Activated naive CD8-positive, alpha-beta T cell (primary cell): ENCODE measurements at regions not wholly inside any gene's neighbourhood (a gene's known extent, or its start where the extent isn't known, plus 50 kb on each side); places are given as distances from the start of the nearest gene placed in this dataset.

Experiments
- H3K27ac Mint-ChIP-seq: one replicate; pipeline ENCODE4 v1.8.0; 2021; ENCODE audit warnings: mixed read lengths
- H3K27me3 Mint-ChIP-seq: one replicate; pipeline ENCODE4 v1.8.0; 2021; ENCODE audit warnings: mixed read lengths
- H3K36me3 Mint-ChIP-seq: one replicate; pipeline ENCODE4 v1.8.0; 2021; ENCODE audit warnings: mixed read lengths
- H3K4me1 Mint-ChIP-seq: one replicate; pipeline ENCODE4 v1.8.0; 2021; ENCODE audit warnings: low read depth, mixed read lengths
- H3K4me3 Mint-ChIP-seq: one replicate; pipeline ENCODE4 v1.8.0; 2021; ENCODE audit warnings: mild to moderate bottlenecking, mixed read lengths
- H3K9me3 Mint-ChIP-seq: one replicate; pipeline ENCODE4 v1.8.0; 2021; ENCODE audit warnings: low read depth, mixed read lengths

DNA sequence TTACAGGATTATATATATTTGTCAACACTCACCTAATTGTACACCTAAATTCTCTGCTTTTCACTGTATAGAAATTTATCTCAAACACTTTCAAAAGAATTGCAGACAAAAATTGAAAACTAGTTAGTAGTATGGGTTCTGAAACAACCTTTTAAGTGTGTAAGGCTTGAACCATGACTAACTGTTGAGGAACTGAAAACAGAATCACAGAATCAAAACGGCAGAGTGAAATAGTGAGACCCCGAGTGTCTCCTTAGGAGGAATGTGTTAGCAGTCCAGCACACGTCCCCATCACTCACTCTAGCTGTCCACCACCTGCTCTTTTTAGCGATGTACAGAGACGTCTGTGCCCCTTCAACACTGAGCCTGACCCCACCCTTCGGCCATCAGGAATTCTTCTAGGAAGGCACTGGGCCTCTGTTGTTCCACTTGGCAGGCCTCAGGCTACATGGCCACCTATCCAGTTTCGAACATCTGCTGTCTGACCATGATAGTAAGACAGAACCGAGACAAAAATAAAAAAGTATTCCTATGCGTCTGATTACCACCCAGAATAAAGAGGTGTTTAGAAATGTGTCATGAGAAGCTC, 227.4 kb downstream of the C6orf118 start:
- H3K27me3 Mint-ChIP-seq = no peaks in the 10 kb centered on the region
- H3K36me3 Mint-ChIP-seq = no peaks in the 10 kb centered on the region
- no peak overlapping the region for H3K4me3 Mint-ChIP-seq
- H3K4me1 Mint-ChIP-seq = no peaks in the 10 kb centered on the region
- H3K27ac Mint-ChIP-seq = no peak overlapping the region
- no peaks in the 10 kb centered on the region for H3K9me3 Mint-ChIP-seq

- Mint-ChIP-seq H3K27ac (no peak overlapping the region), H3K4me3 (no peak overlapping the region), H3K9me3 (no peaks in the 10 kb centered on the region), H3K27me3 (no peaks in the 10 kb centered on the region), H3K4me1 (no peaks in the 10 kb centered on the region), H3K36me3 (no peaks in the 10 kb centered on the region)
Measured at GRCh38 chr6:165077876-165078275, 231.5 kb downstream of the C6orf118 start.

GRCh38 chr6:165071906-165072305, 237.5 kb downstream of the C6orf118 start:
- no peaks in the 10 kb centered on the region for H3K4me1 Mint-ChIP-seq
- no peaks in the 10 kb centered on the region for H3K9me3 Mint-ChIP-seq
- H3K4me3 Mint-ChIP-seq = no peak overlapping the region
- H3K27me3 Mint-ChIP-seq = no peaks in the 10 kb centered on the region
- no peak overlapping the region for H3K27ac Mint-ChIP-seq
- H3K36me3 Mint-ChIP-seq = no peaks in the 10 kb centered on the region

DNA sequence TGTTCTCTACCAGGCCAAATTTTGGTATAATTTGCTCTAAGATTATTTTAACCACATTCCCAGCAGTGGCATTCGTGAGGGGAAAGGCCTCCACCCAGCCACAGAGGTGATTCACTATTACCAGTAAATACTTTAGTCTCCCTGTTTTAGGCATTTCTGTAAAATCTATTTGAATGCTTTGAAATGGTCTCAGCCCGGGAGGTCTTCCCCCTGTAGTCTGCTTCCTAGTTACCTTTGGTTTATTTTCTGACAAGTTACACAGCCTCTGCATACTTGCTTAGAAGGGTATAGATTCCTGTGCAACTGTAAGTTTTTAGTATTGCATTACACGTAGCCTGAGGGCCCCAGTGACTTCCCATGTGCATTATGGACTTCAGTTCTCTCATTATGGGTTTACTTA, 248.7 kb downstream of the C6orf118 start:
- Mint-ChIP-seq H3K27me3 (no peaks in the 10 kb centered on the region), H3K4me1 (no peaks in the 10 kb centered on the region), H3K27ac (no peak overlapping the region), H3K36me3 (no peaks in the 10 kb centered on the region), H3K9me3 (peaks cover 6% of the 10 kb centered on the region), H3K4me3 (no peak overlapping the region)

- Mint-ChIP-seq H3K27me3 (no peaks in the 10 kb centered on the region), H3K27ac (no peak overlapping the region), H3K9me3 (no peaks in the 10 kb centered on the region), H3K4me3 (no peak overlapping the region), H3K36me3 (no peaks in the 10 kb centered on the region), H3K4me1 (no peaks in the 10 kb centered on the region)
Measured at GRCh38 chr6:165059032-165059431, 250.4 kb downstream of the C6orf118 start.

DNA sequence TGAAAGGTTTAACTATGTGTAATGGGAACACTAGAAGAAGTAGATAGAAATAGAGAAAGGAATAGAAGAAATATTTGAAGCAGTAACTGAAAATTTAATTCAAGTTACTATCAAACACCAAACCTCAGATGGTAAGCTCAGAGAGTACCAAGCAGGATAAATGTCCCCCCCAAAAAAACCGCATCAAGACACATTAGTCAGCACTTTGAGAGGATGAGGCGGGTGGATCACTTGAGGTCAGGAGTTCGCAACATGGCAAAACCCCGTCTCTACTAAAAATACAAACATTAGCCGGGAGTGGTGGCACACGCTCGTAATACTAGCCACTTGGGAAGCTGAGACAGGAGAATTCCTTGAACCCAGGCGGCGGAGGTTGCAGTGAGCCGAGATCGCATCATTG, 253.1 kb downstream of the C6orf118 start:
- Mint-ChIP-seq H3K27me3 (no peaks in the 10 kb centered on the region), H3K27ac (no peak overlapping the region), H3K9me3 (peaks cover 5% of the 10 kb centered on the region), H3K36me3 (no peaks in the 10 kb centered on the region), H3K4me1 (no peaks in the 10 kb centered on the region), H3K4me3 (no peak overlapping the region)

GRCh38 chr6:165055231-165055630, 254.2 kb downstream of the C6orf118 start:
- peaks cover 5% of the 10 kb centered on the region for H3K9me3 Mint-ChIP-seq
- no peak overlapping the region for H3K4me3 Mint-ChIP-seq
- no peak overlapping the region for H3K27ac Mint-ChIP-seq
- no peaks in the 10 kb centered on the region for H3K4me1 Mint-ChIP-seq
- H3K27me3 Mint-ChIP-seq = no peaks in the 10 kb centered on the region
- no peaks in the 10 kb centered on the region for H3K36me3 Mint-ChIP-seq

DNA sequence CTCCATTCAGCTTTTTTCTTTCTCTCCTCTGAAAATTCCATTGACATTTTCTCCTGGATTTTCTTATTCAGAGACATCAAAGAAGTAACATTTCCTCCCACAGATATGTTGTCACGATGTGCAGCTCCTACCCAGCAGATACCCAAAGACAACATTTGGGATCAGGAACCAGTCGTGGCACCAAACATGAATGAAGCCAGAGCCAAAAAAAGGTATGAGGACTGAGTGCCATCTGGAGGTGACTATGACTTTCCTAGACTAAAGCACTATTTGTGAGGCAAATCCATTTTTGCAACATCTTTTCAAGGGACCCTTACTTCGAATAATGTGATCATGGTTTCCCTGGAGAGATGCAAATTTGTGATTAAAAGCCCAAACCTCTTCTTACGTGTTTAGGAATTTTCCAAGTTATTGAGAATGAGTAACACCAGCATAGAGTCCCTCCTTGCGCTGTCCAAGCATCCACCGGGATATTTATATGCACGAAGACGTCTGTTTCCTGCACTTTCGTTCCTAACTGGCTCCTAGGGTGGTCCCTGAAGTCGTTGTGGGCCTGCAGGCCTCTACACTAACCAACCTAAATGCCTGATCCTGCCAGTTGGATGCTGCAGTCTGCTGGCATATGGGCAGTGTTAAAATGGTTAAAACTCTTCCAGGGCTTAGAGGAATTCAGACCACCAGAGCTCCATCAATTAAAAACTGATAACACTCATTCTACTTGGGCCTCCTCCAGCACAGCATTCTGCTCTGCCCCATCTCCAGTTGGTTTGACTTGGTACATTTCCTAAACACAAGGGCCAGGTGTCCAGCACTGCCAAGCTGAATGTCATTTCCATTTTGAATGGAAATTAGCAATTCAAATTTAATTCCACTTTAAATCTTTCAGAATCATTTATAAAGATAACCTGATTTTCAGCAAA, 256.6 kb downstream of the C6orf118 start:
- Mint-ChIP-seq H3K9me3 (peaks cover 10% of the 10 kb centered on the region), H3K4me1 (no peaks in the 10 kb centered on the region), H3K27ac (no peak overlapping the region), H3K36me3 (no peaks in the 10 kb centered on the region), H3K27me3 (no peaks in the 10 kb centered on the region), H3K4me3 (no peak overlapping the region)

DNA sequence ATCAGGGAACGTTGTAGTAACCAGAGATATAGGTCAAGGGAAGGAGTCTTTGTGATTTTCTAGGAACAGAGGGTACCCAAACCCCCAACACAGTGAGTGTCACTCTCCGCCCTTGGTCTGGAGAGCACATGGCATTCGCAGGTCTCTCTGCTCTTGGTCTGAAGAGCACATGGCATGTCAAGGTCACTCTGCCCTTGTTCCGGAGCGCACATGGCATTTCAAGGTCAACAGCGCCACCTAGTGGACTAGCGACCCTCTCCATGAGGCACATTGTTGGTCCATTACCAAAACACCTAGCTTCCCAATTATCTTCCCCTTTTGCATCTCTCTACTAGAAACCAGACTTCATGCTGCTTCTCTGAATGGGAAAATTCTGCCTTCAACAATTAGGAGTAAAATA, 260.0 kb downstream of the C6orf118 start:
- H3K27ac Mint-ChIP-seq = no peak overlapping the region

GRCh38 chr6:165047952-165048351, 261.5 kb downstream of the C6orf118 start:
- Mint-ChIP-seq H3K27me3 (no peaks in the 10 kb centered on the region), H3K27ac (no peak overlapping the region), H3K36me3 (no peaks in the 10 kb centered on the region), H3K9me3 (peaks cover 27% of the 10 kb centered on the region), H3K4me3 (no peak overlapping the region), H3K4me1 (no peaks in the 10 kb centered on the region)

More for the DNA sequence above, 260.0 kb downstream of the C6orf118 start:
- H3K4me3 Mint-ChIP-seq = no peak overlapping the region
- peaks cover 27% of the 10 kb centered on the region for H3K9me3 Mint-ChIP-seq
- H3K4me1 Mint-ChIP-seq = no peaks in the 10 kb centered on the region
- H3K36me3 Mint-ChIP-seq = no peaks in the 10 kb centered on the region
- no peaks in the 10 kb centered on the region for H3K27me3 Mint-ChIP-seq

GRCh38 chr6:165045631-165046030, 263.8 kb downstream of the C6orf118 start:
- H3K9me3 Mint-ChIP-seq = peaks cover 22% of the 10 kb centered on the region

GRCh38 chr6:165042912-165043311, 266.5 kb downstream of the C6orf118 start:
- no peaks in the 10 kb centered on the region for H3K36me3 Mint-ChIP-seq
- no peaks in the 10 kb centered on the region for H3K4me1 Mint-ChIP-seq
- no peak overlapping the region for H3K4me3 Mint-ChIP-seq
- H3K27me3 Mint-ChIP-seq = no peaks in the 10 kb centered on the region
- H3K27ac Mint-ChIP-seq = no peak overlapping the region
- peaks cover 24% of the 10 kb centered on the region for H3K9me3 Mint-ChIP-seq

More at GRCh38 chr6:165045631-165046030, 263.8 kb downstream of the C6orf118 start:
- Mint-ChIP-seq H3K27me3 (no peaks in the 10 kb centered on the region), H3K4me1 (no peaks in the 10 kb centered on the region), H3K27ac (no peak overlapping the region), H3K36me3 (no peaks in the 10 kb centered on the region), H3K4me3 (no peak overlapping the region)

DNA sequence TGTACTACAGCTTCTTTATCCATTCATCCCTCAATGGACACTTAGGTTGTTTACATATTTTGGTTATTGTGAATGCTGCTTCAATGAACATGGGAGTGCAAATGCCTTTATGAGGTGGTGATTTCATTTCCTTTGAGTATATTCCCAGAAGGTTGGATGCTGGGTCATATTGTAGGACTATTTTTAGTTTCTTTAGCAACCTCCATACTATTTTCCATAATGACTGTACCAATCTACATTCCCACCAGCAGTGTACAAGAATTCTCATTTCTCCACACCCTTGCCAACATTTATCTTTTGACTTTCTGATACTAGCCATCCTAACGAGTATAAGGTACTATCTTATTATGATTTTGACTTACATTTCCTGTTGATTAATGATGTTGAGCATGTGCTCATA, 269.0 kb downstream of the C6orf118 start:
- no peak overlapping the region for H3K27ac Mint-ChIP-seq
- H3K36me3 Mint-ChIP-seq = no peaks in the 10 kb centered on the region
- peaks cover 8% of the 10 kb centered on the region for H3K9me3 Mint-ChIP-seq
- no peaks in the 10 kb centered on the region for H3K27me3 Mint-ChIP-seq
- no peak overlapping the region for H3K4me3 Mint-ChIP-seq
- H3K4me1 Mint-ChIP-seq = no peaks in the 10 kb centered on the region

DNA sequence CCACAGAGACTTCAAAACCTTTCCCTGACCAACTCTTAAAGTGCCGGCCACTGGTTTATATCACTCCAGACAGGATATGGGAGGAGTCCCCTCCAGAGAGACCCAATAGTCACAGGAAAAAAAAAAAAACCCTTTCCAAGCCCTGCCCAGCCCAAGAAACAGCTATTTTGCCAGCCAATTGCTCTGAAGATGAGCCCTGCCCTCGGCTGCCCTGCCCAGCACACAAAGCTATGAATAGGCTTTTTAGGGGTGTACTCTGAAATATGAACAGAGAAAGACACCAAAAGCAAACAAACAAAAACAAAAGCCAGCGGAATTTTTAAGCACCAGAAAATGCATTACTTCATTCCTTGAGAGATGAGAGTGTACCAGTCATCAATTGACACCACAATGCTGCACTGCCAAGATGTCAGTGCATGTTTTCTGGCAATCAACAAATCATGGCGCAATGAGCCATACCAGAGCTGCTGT, 275.1 kb downstream of the C6orf118 start:
- H3K27me3 Mint-ChIP-seq = no peaks in the 10 kb centered on the region
- no peak overlapping the region for H3K4me3 Mint-ChIP-seq
- H3K36me3 Mint-ChIP-seq = no peaks in the 10 kb centered on the region
- H3K4me1 Mint-ChIP-seq = no peaks in the 10 kb centered on the region
- H3K27ac Mint-ChIP-seq = no peak overlapping the region
- peaks cover 3% of the 10 kb centered on the region for H3K9me3 Mint-ChIP-seq

- Mint-ChIP-seq H3K27ac (no peak overlapping the region), H3K4me3 (no peak overlapping the region), H3K4me1 (no peaks in the 10 kb centered on the region), H3K9me3 (peaks cover 3% of the 10 kb centered on the region), H3K27me3 (no peaks in the 10 kb centered on the region), H3K36me3 (no peaks in the 10 kb centered on the region)
Measured at GRCh38 chr6:165031502-165031901, 277.9 kb downstream of the C6orf118 start.
